Mammary epithelial cell (primary cell): ENCODE measurements at regions not wholly inside any gene's neighbourhood (a gene's known extent, or its start where the extent isn't known, plus 50 kb on each side); places are given as distances from the start of the nearest gene placed in this dataset.

Experiments used
- EZH2 ChIP-seq: IDR thresholded peaks from 2 replicates; pipeline ENCODE4 v1.6.1; 2012; ENCODE audit warnings: low read length, inconsistent platforms, borderline replicate concordance
- TF ChIP-seq, protein P1 (sequence below), 2 donors: IDR thresholded peaks in 1 of 2; conservative IDR thresholded peaks in 1 of 2; 2 replicates each; pipeline ENCODE4 v1.5.1; 2011 to 2012; ENCODE audit warnings: inconsistent platforms in 2 of 2, low read length in 2 of 2, mild to moderate bottlenecking in 2 of 2, control low read depth in 1 of 2, low read depth in 1 of 2; ENCODE audit not compliant: insufficient read depth in 1 of 2; ENCODE audit errors: extremely low read depth in 1 of 2

DNA sequence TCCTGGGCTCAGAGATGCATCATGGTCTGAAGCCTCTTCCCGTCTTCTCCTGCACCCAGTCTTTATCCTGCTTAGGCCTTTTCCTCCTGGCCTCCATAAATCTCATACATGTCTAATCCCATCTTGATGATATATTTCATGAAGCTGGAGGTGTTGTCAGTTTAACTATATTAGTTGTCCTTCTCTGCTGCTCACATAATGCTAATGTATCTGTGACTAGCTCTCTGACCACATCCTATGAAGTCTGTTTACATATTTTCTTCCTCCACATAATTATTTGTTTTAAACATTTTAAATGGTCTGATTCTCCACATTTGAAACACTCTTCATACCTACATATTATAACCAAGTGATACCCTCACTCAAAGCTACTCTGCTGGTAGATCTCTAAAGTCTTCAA, 315.2 kb upstream of the RND3 start:
- TF ChIP-seq, protein P1, sequence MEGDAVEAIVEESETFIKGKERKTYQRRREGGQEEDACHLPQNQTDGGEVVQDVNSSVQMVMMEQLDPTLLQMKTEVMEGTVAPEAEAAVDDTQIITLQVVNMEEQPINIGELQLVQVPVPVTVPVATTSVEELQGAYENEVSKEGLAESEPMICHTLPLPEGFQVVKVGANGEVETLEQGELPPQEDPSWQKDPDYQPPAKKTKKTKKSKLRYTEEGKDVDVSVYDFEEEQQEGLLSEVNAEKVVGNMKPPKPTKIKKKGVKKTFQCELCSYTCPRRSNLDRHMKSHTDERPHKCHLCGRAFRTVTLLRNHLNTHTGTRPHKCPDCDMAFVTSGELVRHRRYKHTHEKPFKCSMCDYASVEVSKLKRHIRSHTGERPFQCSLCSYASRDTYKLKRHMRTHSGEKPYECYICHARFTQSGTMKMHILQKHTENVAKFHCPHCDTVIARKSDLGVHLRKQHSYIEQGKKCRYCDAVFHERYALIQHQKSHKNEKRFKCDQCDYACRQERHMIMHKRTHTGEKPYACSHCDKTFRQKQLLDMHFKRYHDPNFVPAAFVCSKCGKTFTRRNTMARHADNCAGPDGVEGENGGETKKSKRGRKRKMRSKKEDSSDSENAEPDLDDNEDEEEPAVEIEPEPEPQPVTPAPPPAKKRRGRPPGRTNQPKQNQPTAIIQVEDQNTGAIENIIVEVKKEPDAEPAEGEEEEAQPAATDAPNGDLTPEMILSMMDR (conservative IDR thresholded peaks at IDR 0.05 in 1 of 2, IDR thresholded peaks at IDR 0.05 in 1 of 2; ENCODE audit: extremely low read depth in 1 of 2, insufficient read depth in 1 of 2, low read depth in 1 of 2, low read length in 2 of 2), result no peak
- TF ChIP-seq EZH2, result no peak
